B cell (primary cell): ENCODE measurements at regions not wholly inside any gene's neighbourhood (a gene's known extent, or its start where the extent isn't known, plus 50 kb on each side); places are given as distances from the start of the nearest gene placed in this dataset.

ENCODE experiments used
- CTCF ChIP-seq: fragments of 200-600 bp; IDR thresholded peaks from one replicate; pipeline ENCODE4 v1.8.0; 2022; ENCODE audit warnings: antibody characterized with exemption, mild to moderate bottlenecking
- EZH2 ChIP-seq: IDR thresholded peaks from 2 replicates; pipeline ENCODE4 v1.6.1; 2012; ENCODE audit warnings: borderline replicate concordance, low read depth, mild to moderate bottlenecking, moderate library complexity, low read length; ENCODE audit not compliant: insufficient read depth, poor library complexity, severe bottlenecking

GRCh38 chr10:130607366-130607765 lies 471.2 kb downstream of the GLRX3 start:
- TF ChIP-seq CTCF (no peak), EZH2 (no peak)
